Hepatocyte (in vitro differentiated cells): ENCODE measurements at regions not wholly inside any gene's neighbourhood (a gene's known extent, or its start where the extent isn't known, plus 50 kb on each side); places are given as distances from the start of the nearest gene placed in this dataset.

Experiments
- DNase-seq: peaks from one replicate; pipeline ENCODE4 v3.0.0-alpha.2; 2016; ENCODE audit warnings: low spot score
- H2AFZ ChIP-seq: fragments of 200-600 bp; sonication (generic); 2 replicates; pipeline ENCODE4 v1.6.0; 2016; ENCODE audit warnings: antibody characterized with exemption, mild to moderate bottlenecking
- H3K27ac ChIP-seq: fragments of 200-600 bp; sonication (generic); 2 replicates; pipeline ENCODE4 v1.5.1; 2016; ENCODE audit warnings: mild to moderate bottlenecking
- H3K27me3 ChIP-seq: fragments of 200-600 bp; sonication (generic); 2 replicates; pipeline ENCODE4 v1.6.1; 2016
- H3K36me3 ChIP-seq: fragments of 200-600 bp; sonication (generic); replicated peaks from 2 replicates; pipeline ENCODE4 v1.5.1; 2016; ENCODE audit warnings: low read depth; ENCODE audit not compliant: insufficient read depth
- H3K4me1 ChIP-seq: fragments of 200-600 bp; sonication (generic); 2 replicates; pipeline ENCODE4 v1.5.1; 2016; ENCODE audit warnings: mild to moderate bottlenecking, moderate library complexity; ENCODE audit not compliant: insufficient read depth
- H3K4me2 ChIP-seq: fragments of 200-600 bp; sonication (generic); 2 replicates; pipeline ENCODE4 v1.6.0; 2016
- H3K4me3 ChIP-seq: fragments of 200-600 bp; sonication (generic); 2 replicates; pipeline ENCODE4 v1.5.1; 2016; ENCODE audit warnings: mild to moderate bottlenecking
- H3K79me2 ChIP-seq: fragments of 200-600 bp; sonication (generic); 2 replicates; pipeline ENCODE4 v1.6.0; 2017; ENCODE audit warnings: mild to moderate bottlenecking
- H3K9me2 ChIP-seq: fragments of 200-600 bp; sonication (generic); replicated peaks from 2 replicates; pipeline ENCODE4 v1.6.0; 2017; ENCODE audit warnings: mild to moderate bottlenecking; ENCODE audit not compliant: insufficient read depth
- H3K9me3 ChIP-seq: fragments of 200-600 bp; sonication (generic); 2 replicates; pipeline ENCODE4 v1.5.1; 2016; ENCODE audit warnings: low read depth, mild to moderate bottlenecking
- H4K20me1 ChIP-seq: fragments of 200-600 bp; sonication (generic); 2 replicates; pipeline ENCODE4 v1.6.0; 2016; ENCODE audit warnings: mild to moderate bottlenecking; ENCODE audit not compliant: insufficient read depth, poor library complexity, severe bottlenecking
- CTCF ChIP-seq: fragments of 200-600 bp; sonication (generic); IDR thresholded peaks from 2 replicates; pipeline ENCODE4 v1.5.1; 2016; ENCODE audit warnings: antibody characterized with exemption, mild to moderate bottlenecking; ENCODE audit not compliant: poor library complexity
- EZH2 ChIP-seq: fragments of 200-600 bp; sonication (generic); IDR thresholded peaks from 2 replicates; pipeline ENCODE4 v1.6.1; 2016; ENCODE audit warnings: antibody characterized with exemption, mild to moderate bottlenecking, borderline replicate concordance
- EZH2phosphoT487 ChIP-seq: fragments of 200-600 bp; sonication (generic); IDR thresholded peaks from one replicate; pipeline ENCODE4 v1.6.1; 2018; ENCODE audit warnings: antibody characterized with exemption, mild to moderate bottlenecking, low read depth, moderate library complexity; ENCODE audit not compliant: unreplicated experiment, severe bottlenecking
- WGBS: methylation state at CpG from one replicate; pipeline ENCODE4 v1.1.6; 2016; ENCODE audit warnings: low lambda C conversion rate; ENCODE audit errors: missing lambda C conversion rate; 5-methylcytosine and 5-hydroxymethylcytosine counted together

GRCh38 chr18:78208461-78208860 lies 771.2 kb upstream of the SALL3 start:
- DNase-seq: no peak
- WGBS: 79% methylated on average over 2 of the region's 2 CpGs
- Histone ChIP-seq H3K79me2 (no peaks in the 10 kb centered on the region), H3K4me1 (no peaks in the 10 kb centered on the region), H4K20me1 (no peaks in the 10 kb centered on the region), H3K9me2 (no peaks in the 10 kb centered on the region), H3K9me3 (no peaks in the 10 kb centered on the region), H3K27ac (no peak overlapping the region), H3K36me3 (no peaks in the 10 kb centered on the region), H3K4me3 (no peak overlapping the region), H2AFZ (no peak overlapping the region), H3K27me3 (no peaks in the 10 kb centered on the region), H3K4me2 (no peak overlapping the region)
- no peak for TF ChIP-seq CTCF

GRCh38 chr18:78213361-78213994 lies 766.1 kb upstream of the SALL3 start:
- WGBS: 91% methylated on average over 15 of the region's 15 CpGs
- H2AFZ ChIP-seq: no peak overlapping the region
- no peak overlapping the region for H3K4me3 ChIP-seq
- H3K36me3 ChIP-seq: no peaks in the 10 kb centered on the region
- H3K4me1 ChIP-seq: no peaks in the 10 kb centered on the region
- H3K9me3 ChIP-seq: no peaks in the 10 kb centered on the region
- H3K79me2 ChIP-seq: no peaks in the 10 kb centered on the region
- no peak for DNase-seq
- H3K4me2 ChIP-seq: no peak overlapping the region
- no peaks in the 10 kb centered on the region for H4K20me1 ChIP-seq
- H3K9me2 ChIP-seq: no peaks in the 10 kb centered on the region
- no peak overlapping the region for H3K27ac ChIP-seq
- no peak for TF ChIP-seq CTCF
- TF ChIP-seq EZH2phosphoT487: no peak
- no peak for TF ChIP-seq EZH2
- H3K27me3 ChIP-seq: no peaks in the 10 kb centered on the region

GRCh38 chr18:78221496-78221895 lies 758.1 kb upstream of the SALL3 start:
- no peak overlapping the region for H3K4me2 ChIP-seq
- H3K27ac ChIP-seq: no peak overlapping the region
- DNase-seq: no peak
- H2AFZ ChIP-seq: no peak overlapping the region
- no peaks in the 10 kb centered on the region for H3K9me3 ChIP-seq
- H3K9me2 ChIP-seq: no peaks in the 10 kb centered on the region
- 79% methylated on average over 10 of the region's 10 CpGs for WGBS
- H4K20me1 ChIP-seq: no peaks in the 10 kb centered on the region
- H3K4me3 ChIP-seq: no peak overlapping the region
- H3K79me2 ChIP-seq: no peaks in the 10 kb centered on the region
- H3K36me3 ChIP-seq: no peaks in the 10 kb centered on the region
- H3K27me3 ChIP-seq: no peaks in the 10 kb centered on the region
- no peak for TF ChIP-seq EZH2phosphoT487
- TF ChIP-seq EZH2: no peak
- TF ChIP-seq CTCF: no peak
- H3K4me1 ChIP-seq: no peaks in the 10 kb centered on the region

GRCh38 chr18:78228974-78229373 lies 750.6 kb upstream of the SALL3 start:
- Histone ChIP-seq H3K27me3 (no peaks in the 10 kb centered on the region), H3K9me3 (no peaks in the 10 kb centered on the region), H3K9me2 (no peaks in the 10 kb centered on the region), H3K79me2 (no peaks in the 10 kb centered on the region), H3K4me2 (no peak overlapping the region), H3K4me1 (no peaks in the 10 kb centered on the region), H3K36me3 (no peaks in the 10 kb centered on the region), H3K27ac (no peak overlapping the region), H3K4me3 (no peak overlapping the region), H4K20me1 (no peaks in the 10 kb centered on the region), H2AFZ (no peak overlapping the region)
- 35% methylated on average over 13 of the region's 19 CpGs for WGBS
- TF ChIP-seq EZH2phosphoT487 (no peak), CTCF (no peak), EZH2 (no peak)
- no peak for DNase-seq
